B cell (primary cell): ENCODE measurements at regions not wholly inside any gene's neighbourhood (a gene's known extent, or its start where the extent isn't known, plus 50 kb on each side); places are given as distances from the start of the nearest gene placed in this dataset.

Source experiments
- ATAC-seq: fragments of 200-7000 bp; cut with Tn5 transposase; one replicate; pipeline ENCODE4 v1.10.0; 2021; ENCODE audit warnings: low read depth, mild to moderate bottlenecking, moderate number of reproducible peaks, moderate library complexity
- CTCF ChIA-PET: fragments of 350-600 bp; sonication (Branson Sonifier 250); formaldehyde crosslinking; loops from one replicate; lab custom pipeline; 2021; ENCODE audit warnings: antibody characterized with exemption, inconsistent platforms; lab: Charles Lee
- POLR2A ChIA-PET: fragments of 350-600 bp; sonication (Branson Sonifier 250); formaldehyde crosslinking; loops from one replicate; lab custom pipeline; 2021; ENCODE audit warnings: antibody characterized with exemption; lab: Charles Lee
- DNase-seq: peaks from one replicate; pipeline ENCODE4 v3.0.0; 2013
- H2AFZ ChIP-seq: 2 replicates; pipeline ENCODE4 v1.6.1; 2012; ENCODE audit warnings: mild to moderate bottlenecking, low read depth, low read length; ENCODE audit not compliant: insufficient read depth, poor library complexity, severe bottlenecking
- H3K27ac ChIP-seq, 2 donors: 1 replicate in 1 of 2; 2 replicates in 1 of 2; pipeline ENCODE4 v1.5.1; 2012 to 2013; ENCODE audit warnings: low read length in 2 of 2, mild to moderate bottlenecking in 2 of 2, moderate library complexity in 1 of 2
- H3K27me3 ChIP-seq, 4 experiments: fragments of 200-600 bp in 1 of 4; sonication (generic) in 1 of 4; replicated peaks in 1 of 4; 1 replicate in 2 of 4; 2 replicates in 2 of 4; pipeline versions ENCODE4 v1.6.1 to v1.7.0; 2013 to 2016; ENCODE audit warnings: low read length in 3 of 4, mild to moderate bottlenecking in 2 of 4, mixed read lengths in 1 of 4, moderate library complexity in 1 of 4; ENCODE audit not compliant: insufficient read depth in 4 of 4, control insufficient read depth in 3 of 4; ENCODE audit errors: control extremely low read depth in 1 of 4
- H3K36me3 ChIP-seq, 2 experiments: replicated peaks in 1 of 2; 1 replicate in 1 of 2; 2 replicates in 1 of 2; pipeline versions ENCODE4 v1.6.1 to v1.7.1; 2013; ENCODE audit warnings: low read length in 1 of 2; ENCODE audit not compliant: insufficient read depth in 2 of 2, control insufficient read depth in 1 of 2; ENCODE audit errors: control extremely low read depth in 1 of 2, extremely low read depth in 1 of 2
- H3K4me1 ChIP-seq, 2 donors: fragments of 200-600 bp in 1 of 2; sonication (generic) in 1 of 2; 1 replicate in 1 of 2; 2 replicates in 1 of 2; pipeline versions ENCODE4 v1.5.1 to v1.6.1; 2013 to 2017; ENCODE audit warnings: low read length in 2 of 2; ENCODE audit not compliant: control insufficient read depth in 2 of 2, insufficient read depth in 2 of 2
- H3K4me2 ChIP-seq: replicated peaks from 2 replicates; pipeline ENCODE3; 2012; ENCODE audit warnings: mild to moderate bottlenecking, low read depth, low read length; ENCODE audit not compliant: poor library complexity, severe bottlenecking
- H3K4me3 ChIP-seq, 5 experiments: fragments of 200-600 bp in 1 of 5; sonication (generic) in 1 of 5; 1 replicate in 3 of 5; 2 replicates in 2 of 5; pipeline versions ENCODE4 v1.5.1 to v1.7.0; 2011 to 2016; ENCODE audit warnings: low read length in 4 of 5, mild to moderate bottlenecking in 4 of 5, low read depth in 2 of 5, control low read depth in 1 of 5, moderate library complexity in 1 of 5; ENCODE audit not compliant: insufficient read depth in 1 of 5; ENCODE audit errors: control extremely low read depth in 1 of 5, extremely low read depth in 1 of 5
- H3K79me2 ChIP-seq: fragments of 200-600 bp; sonication (generic); one replicate; pipeline ENCODE4 v1.6.0; 2016; ENCODE audit warnings: low read length; ENCODE audit not compliant: control insufficient read depth, insufficient read depth
- H3K9ac ChIP-seq: fragments of 200-600 bp; sonication (generic); 2 replicates; pipeline ENCODE4 v1.6.1; 2017; ENCODE audit warnings: mild to moderate bottlenecking, low read length, moderate library complexity
- H3K9me3 ChIP-seq, 3 donors: one replicate each; pipeline versions ENCODE4 v1.6.1 to v1.7.1; 2013; ENCODE audit warnings: low read length in 2 of 3; ENCODE audit not compliant: control insufficient read depth in 2 of 3, insufficient read depth in 1 of 3; ENCODE audit errors: control extremely low read depth in 1 of 3
- H4K20me1 ChIP-seq: 2 replicates; pipeline ENCODE4 v1.6.0; 2012; ENCODE audit warnings: mild to moderate bottlenecking, low read length; ENCODE audit not compliant: insufficient read depth, control insufficient read depth, poor library complexity, severe bottlenecking
- H3K27ac Mint-ChIP-seq: one replicate; pipeline ENCODE4 v1.8.0; 2021; ENCODE audit warnings: mixed read lengths
- H3K27me3 Mint-ChIP-seq: one replicate; pipeline ENCODE4 v1.8.0; 2021; ENCODE audit warnings: mixed read lengths
- H3K4me1 Mint-ChIP-seq: one replicate; pipeline ENCODE4 v1.8.0; 2021; ENCODE audit warnings: mixed read lengths
- H3K4me3 Mint-ChIP-seq: one replicate; pipeline ENCODE4 v1.8.0; 2021; ENCODE audit warnings: mixed read lengths
- H3K9me3 Mint-ChIP-seq: one replicate; pipeline ENCODE4 v1.8.0; 2022; ENCODE audit warnings: mixed read lengths; ENCODE audit not compliant: insufficient read depth
- CTCF ChIP-seq: fragments of 200-600 bp; IDR thresholded peaks from one replicate; pipeline ENCODE4 v1.8.0; 2022; ENCODE audit warnings: antibody characterized with exemption, mild to moderate bottlenecking
- EZH2 ChIP-seq: IDR thresholded peaks from 2 replicates; pipeline ENCODE4 v1.6.1; 2012; ENCODE audit warnings: borderline replicate concordance, low read depth, mild to moderate bottlenecking, moderate library complexity, low read length; ENCODE audit not compliant: insufficient read depth, poor library complexity, severe bottlenecking
- WGBS: methylation state at CpG from one replicate; pipeline ENCODE4 v1.1.5; 2013; ENCODE audit warnings: missing lambda C conversion rate; ENCODE audit not compliant: insufficient coverage; 5-methylcytosine and 5-hydroxymethylcytosine counted together
- intact Hi-C: fragments of 100-400 bp; cut with micrococcal nuclease; formaldehyde crosslinking; loops from one replicate; pipeline ENCODE4 v1.10.0; 2022

DNA sequence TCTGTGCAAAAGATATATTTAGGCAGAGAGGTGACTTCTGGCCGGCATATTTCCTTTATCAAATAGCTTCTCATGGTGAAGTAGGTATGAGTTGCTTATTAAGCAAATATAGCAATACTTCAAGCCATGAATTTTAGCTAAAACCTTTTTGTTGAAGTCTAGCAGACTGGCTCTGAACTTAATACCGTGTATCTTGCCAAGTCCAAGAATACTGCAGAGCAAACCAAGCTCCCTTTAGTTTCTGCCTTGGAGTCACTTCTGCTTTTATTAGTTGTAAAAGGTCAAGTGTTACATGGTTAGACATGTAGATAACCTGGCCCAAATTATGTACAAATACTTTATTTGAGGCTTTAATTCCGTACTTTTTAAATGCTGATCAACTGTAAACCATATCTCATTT, 627.6 kb upstream of the PKDCC start:
- H3K9ac ChIP-seq, result no peak overlapping the region
- TF ChIP-seq EZH2, result no peak
- no peak for TF ChIP-seq CTCF
- no peaks in the 10 kb centered on the region for H3K27me3 ChIP-seq
- no peaks in the 10 kb centered on the region for H3K79me2 ChIP-seq
- no peaks in the 10 kb centered on the region for H3K4me1 ChIP-seq
- ATAC-seq (no peak), DNase-seq (no peak)
- Mint-ChIP-seq H3K27ac (no peak overlapping the region), H3K4me3 (no peak overlapping the region), H3K9me3 (peaks cover 2% of the 10 kb centered on the region), H3K4me1 (no peaks in the 10 kb centered on the region), H3K27me3 (no peaks in the 10 kb centered on the region)
- no peaks in the 10 kb centered on the region for H4K20me1 ChIP-seq
- H3K27ac ChIP-seq, result no peak overlapping the region
- H3K36me3 ChIP-seq, result no peaks in the 10 kb centered on the region
- no peak overlapping the region for H2AFZ ChIP-seq
- POLR2A ChIA-PET, result no interaction called here
- intact Hi-C loops, result no loop called here
- CTCF ChIA-PET, result no interaction called here
- no peaks in the 10 kb centered on the region for H3K9me3 ChIP-seq
- 71% methylated on average over 1 of the region's 3 CpGs for whole genome bisulfite sequencing
- no peak overlapping the region for H3K4me2 ChIP-seq
- H3K4me3 ChIP-seq, result no peak overlapping the region

DNA sequence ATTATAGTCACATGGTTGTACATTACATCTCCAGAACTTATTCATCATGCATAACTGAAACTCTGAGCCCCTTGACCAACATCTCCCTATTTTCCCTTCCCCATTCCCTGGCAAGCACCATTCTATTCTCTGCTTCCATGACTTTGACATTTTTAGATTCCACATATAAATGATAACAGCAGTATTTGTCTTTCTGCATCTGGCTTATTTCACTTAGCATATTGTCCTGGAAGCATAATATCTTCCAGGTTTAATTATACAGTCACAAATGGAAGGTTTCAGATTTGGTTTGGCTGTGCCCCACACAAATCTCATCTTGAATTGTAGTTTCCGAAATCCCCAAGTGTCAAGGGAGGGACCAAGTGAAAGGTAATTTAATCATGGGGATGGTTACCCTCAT, 626.9 kb upstream of the PKDCC start:
- intact Hi-C loops, result no loop called here

More for the DNA sequence above, 626.9 kb upstream of the PKDCC start:
- H3K27me3 Mint-ChIP-seq, result no peaks in the 10 kb centered on the region
- H3K4me2 ChIP-seq, result no peak overlapping the region
- no peak overlapping the region for H3K27ac Mint-ChIP-seq
- no peaks in the 10 kb centered on the region for H4K20me1 ChIP-seq
- H3K4me3 ChIP-seq, result no peak overlapping the region
- ChIA-PET CTCF (no interaction called here), POLR2A (no interaction called here)
- ATAC-seq (no peak), DNase-seq (no peak)
- no peaks in the 10 kb centered on the region for H3K79me2 ChIP-seq
- H3K9me3 Mint-ChIP-seq, result peaks cover 2% of the 10 kb centered on the region
- WGBS, result 100% methylated on average over 1 of the region's 1 CpG
- no peaks in the 10 kb centered on the region for H3K4me1 Mint-ChIP-seq
- H2AFZ ChIP-seq, result no peak overlapping the region
- no peaks in the 10 kb centered on the region for H3K4me1 ChIP-seq
- H3K27ac ChIP-seq, result no peak overlapping the region
- H3K9me3 ChIP-seq, result no peaks in the 10 kb centered on the region
- no peaks in the 10 kb centered on the region for H3K27me3 ChIP-seq
- TF ChIP-seq CTCF, result no peak
- TF ChIP-seq EZH2, result no peak
- no peaks in the 10 kb centered on the region for H3K36me3 ChIP-seq
- H3K9ac ChIP-seq, result no peak overlapping the region
- H3K4me3 Mint-ChIP-seq, result no peak overlapping the region
